ENCODE measurements at regions not wholly inside any gene's neighbourhood (a gene's known extent, or its start where the extent isn't known, plus 50 kb on each side); places are given as distances from the start of the nearest gene placed in this dataset.

DNA sequence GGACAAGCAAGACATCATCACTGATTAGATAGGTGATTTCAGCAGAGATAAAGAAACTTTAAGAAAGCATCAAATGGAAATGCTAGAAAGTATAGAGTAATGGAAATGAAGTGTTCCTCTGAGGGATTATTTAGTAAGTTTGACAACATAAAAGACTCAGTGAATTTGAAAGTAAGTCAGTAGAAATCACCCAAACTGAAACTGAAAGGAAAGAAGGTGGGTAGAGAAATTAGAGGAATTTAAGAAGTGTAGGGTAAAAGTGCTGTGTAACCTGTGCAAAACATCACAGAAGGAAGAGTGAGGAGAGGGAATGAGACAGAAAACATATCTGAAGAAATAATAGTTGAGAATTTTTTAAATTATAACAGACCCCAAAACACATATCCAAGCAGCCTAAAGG, 343.1 kb downstream of the CBLN2 start:
- in situ Hi-C loops (cut with MboI; ENCODE audit: low pct_unique_long_range_greater_than_20kb, low sequenced_read_pairs, unreplicated experiment) = no loop called here
- TF ChIP-seq, protein P1, sequence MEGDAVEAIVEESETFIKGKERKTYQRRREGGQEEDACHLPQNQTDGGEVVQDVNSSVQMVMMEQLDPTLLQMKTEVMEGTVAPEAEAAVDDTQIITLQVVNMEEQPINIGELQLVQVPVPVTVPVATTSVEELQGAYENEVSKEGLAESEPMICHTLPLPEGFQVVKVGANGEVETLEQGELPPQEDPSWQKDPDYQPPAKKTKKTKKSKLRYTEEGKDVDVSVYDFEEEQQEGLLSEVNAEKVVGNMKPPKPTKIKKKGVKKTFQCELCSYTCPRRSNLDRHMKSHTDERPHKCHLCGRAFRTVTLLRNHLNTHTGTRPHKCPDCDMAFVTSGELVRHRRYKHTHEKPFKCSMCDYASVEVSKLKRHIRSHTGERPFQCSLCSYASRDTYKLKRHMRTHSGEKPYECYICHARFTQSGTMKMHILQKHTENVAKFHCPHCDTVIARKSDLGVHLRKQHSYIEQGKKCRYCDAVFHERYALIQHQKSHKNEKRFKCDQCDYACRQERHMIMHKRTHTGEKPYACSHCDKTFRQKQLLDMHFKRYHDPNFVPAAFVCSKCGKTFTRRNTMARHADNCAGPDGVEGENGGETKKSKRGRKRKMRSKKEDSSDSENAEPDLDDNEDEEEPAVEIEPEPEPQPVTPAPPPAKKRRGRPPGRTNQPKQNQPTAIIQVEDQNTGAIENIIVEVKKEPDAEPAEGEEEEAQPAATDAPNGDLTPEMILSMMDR (IDR thresholded peaks at IDR 0.05; ENCODE audit: extremely low read depth, insufficient read depth, missing control alignments) = no peak
- DNase-seq (ENCODE audit: low spot score) = no peak

DNA sequence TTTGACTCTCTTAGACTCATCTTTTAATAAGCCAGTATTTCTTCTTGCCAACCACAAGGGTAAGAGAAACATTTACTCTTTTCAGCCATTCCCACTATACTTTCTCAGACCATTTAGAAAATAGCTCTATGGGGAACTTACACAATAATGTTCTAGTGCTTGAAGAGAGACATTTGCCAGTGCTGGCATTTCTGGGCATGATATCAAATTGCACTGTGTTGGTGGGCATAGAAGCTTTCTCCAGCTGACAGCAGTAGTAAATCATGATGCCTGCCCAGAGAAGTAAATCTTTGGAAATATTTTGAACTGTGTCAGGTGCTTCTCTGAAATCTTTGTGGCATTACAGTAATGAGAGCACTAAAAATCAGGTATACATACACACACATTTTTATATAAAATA, 346.6 kb downstream of the CBLN2 start:
- TF ChIP-seq, protein P1 (IDR thresholded peaks at IDR 0.05; ENCODE audit: extremely low read depth, insufficient read depth, missing control alignments) = no peak
- no peak for DNase-seq (ENCODE audit: low spot score)
- in situ Hi-C loops (cut with MboI; ENCODE audit: low pct_unique_long_range_greater_than_20kb, low sequenced_read_pairs, unreplicated experiment) = no loop called here

DNA sequence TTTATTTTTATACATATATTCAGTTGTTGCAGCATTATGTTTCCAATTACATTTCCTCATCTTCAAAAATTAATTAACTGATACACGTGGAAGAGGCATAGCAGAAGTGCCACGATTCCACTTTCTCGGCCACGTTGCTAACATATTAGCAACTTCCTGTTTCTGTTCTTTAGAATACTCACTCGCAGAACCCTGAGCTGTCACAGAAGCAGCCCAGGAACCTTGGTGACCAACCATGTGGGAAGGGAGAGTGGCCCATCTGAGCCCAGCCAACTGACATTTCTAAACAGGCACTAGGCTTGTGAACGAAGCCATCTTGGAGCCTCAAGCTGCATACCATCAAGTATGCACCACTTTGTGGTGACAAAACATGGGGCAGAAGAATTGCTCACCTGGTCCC, 350.1 kb downstream of the CBLN2 start:
- DNase-seq (ENCODE audit: low spot score) = no peak
- in situ Hi-C loops (cut with MboI; ENCODE audit: low pct_unique_long_range_greater_than_20kb, low sequenced_read_pairs, unreplicated experiment) = no loop called here
- TF ChIP-seq, protein P1 (IDR thresholded peaks at IDR 0.05; ENCODE audit: extremely low read depth, insufficient read depth, missing control alignments) = no peak

DNA sequence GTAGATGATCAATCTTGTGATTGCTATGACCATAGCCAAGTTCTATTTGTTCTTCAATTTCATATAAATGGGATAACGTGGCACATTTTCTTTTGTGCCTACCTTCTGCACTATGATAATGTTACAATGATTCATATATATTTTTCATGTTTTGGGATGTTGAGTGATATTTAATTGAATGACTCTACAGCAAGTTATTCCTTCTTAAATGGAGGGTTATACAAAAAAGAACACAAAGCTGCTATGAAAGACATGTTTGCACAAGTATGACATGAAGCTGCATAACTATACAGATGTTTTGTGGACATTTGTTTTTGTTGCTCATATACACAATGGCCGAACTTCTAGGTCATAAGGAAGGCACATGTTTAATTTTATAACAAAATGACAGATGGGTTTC, 356.2 kb downstream of the CBLN2 start:
- TF ChIP-seq, protein P1 (IDR thresholded peaks at IDR 0.05; ENCODE audit: extremely low read depth, insufficient read depth, missing control alignments) = no peak
- in situ Hi-C loops (cut with MboI; ENCODE audit: low pct_unique_long_range_greater_than_20kb, low sequenced_read_pairs, unreplicated experiment) = no loop called here
- no peak for DNase-seq (ENCODE audit: low spot score)

DNA sequence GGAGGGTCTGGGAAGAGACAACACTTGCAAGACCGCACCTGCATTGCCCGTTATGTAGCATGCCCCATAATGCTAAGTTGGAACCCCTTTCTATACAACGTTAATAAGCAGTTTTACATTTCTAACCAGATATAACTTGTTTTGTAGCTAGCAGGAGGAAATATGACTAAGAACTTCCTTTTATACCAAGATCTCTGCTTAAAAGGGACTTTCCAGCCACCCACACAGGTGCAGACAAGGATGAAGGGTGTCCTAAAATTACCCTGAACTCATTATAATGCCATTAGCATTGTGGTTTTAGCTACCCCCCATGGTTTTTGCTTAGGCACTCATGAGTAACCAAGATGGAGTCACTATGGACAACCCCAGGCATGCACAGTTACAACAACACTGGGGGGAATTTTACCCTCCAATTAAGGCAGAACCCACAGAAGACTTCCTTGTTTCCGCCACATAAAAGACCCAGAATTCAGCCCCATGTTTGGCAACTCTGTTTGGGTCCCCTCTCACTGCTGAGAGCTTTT, 362.8 kb downstream of the CBLN2 start:
- peak; percentile 21 for DNase-seq (ENCODE audit: low spot score)
- in situ Hi-C loops (cut with MboI; ENCODE audit: low pct_unique_long_range_greater_than_20kb, low sequenced_read_pairs, unreplicated experiment) = no loop called here
- TF ChIP-seq, protein P1 (IDR thresholded peaks at IDR 0.05; ENCODE audit: extremely low read depth, insufficient read depth, missing control alignments) = no peak

DNA sequence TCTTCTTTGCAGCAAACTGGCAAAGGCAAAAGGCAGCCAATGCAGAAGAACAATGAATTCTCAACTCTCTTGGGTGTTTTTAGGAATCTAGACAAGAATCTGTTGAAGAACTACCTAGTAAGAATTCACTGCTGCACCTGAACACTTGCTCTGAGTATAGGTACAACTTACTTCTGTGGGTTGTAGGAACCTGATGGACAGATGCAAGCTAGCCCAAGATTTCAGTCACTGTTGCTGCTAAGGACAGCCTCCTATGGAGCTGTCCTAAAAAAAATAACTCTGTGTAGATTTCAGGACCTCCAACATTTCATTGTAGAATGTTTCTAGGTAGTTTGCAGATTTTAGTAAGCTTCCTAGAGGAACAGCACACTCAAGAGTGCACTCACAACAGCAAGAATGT, 363.5 kb downstream of the CBLN2 start:
- TF ChIP-seq, protein P1 (IDR thresholded peaks at IDR 0.05; ENCODE audit: extremely low read depth, insufficient read depth, missing control alignments) = no peak
- DNase-seq (ENCODE audit: low spot score) = no peak
- in situ Hi-C loops (cut with MboI; ENCODE audit: low pct_unique_long_range_greater_than_20kb, low sequenced_read_pairs, unreplicated experiment) = no loop called here
